ENCODE measurements at regions not wholly inside any gene's neighbourhood (a gene's known extent, or its start where the extent isn't known, plus 50 kb on each side); places are given as distances from the start of the nearest gene placed in this dataset.
"Not testable (repeated sequence)": the region's sequence is repeated elsewhere in the genome, so short reads cannot be mapped to it uniquely, and the experiment has no call there.

DNA sequence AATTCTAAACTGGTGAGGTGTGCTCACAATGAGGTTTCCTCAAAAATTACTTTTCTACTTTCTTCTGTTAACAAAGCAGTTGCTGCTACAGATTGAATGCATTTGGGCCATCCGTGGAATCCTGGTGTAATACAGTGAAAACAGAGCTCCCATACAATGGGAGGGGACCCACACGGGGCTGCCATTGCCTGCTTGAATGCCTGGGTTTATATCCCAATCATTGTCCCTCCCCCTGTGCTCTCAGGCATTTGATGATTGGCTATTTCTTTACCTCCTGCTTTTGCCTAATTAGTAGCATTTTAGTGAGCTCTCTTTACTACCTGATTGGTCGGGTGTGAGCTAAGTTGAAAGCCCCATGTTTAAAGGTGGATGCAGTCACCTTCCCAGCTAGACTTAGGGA is 52.9 kb upstream of the CSF1 start:
- TF ChIP-seq POLR2AphosphoS2 (conservative IDR thresholded peaks at IDR 0.05; ENCODE audit: low read length); POLR2A (IDR thresholded peaks at IDR 0.05; ENCODE audit: low read length); CTCF (IDR thresholded peaks at IDR 0.05); JUNB (IDR thresholded peaks at IDR 0.05); MAZ (IDR thresholded peaks at IDR 0.05; ENCODE audit: borderline replicate concordance, low read depth, low read length): not testable (repeated sequence)
- TF ChIP-seq, protein P1, sequence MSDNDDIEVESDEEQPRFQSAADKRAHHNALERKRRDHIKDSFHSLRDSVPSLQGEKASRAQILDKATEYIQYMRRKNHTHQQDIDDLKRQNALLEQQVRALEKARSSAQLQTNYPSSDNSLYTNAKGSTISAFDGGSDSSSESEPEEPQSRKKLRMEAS (IDR thresholded peaks at IDR 0.05): not testable (repeated sequence)
- TF ChIP-seq, protein P2, sequence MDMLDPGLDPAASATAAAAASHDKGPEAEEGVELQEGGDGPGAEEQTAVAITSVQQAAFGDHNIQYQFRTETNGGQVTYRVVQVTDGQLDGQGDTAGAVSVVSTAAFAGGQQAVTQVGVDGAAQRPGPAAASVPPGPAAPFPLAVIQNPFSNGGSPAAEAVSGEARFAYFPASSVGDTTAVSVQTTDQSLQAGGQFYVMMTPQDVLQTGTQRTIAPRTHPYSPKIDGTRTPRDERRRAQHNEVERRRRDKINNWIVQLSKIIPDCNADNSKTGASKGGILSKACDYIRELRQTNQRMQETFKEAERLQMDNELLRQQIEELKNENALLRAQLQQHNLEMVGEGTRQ (IDR thresholded peaks at IDR 0.05): not testable (repeated sequence)

Data from A549 (cell line).